Stimulated activated CD8-positive, alpha-beta memory T cell treated with anti-CD3 and anti-CD28 coated beads, Interleukin-12 subunit alpha, Interleukin-12 subunit beta, amount 100 ng/mL, for 4 hours (primary cell): ENCODE measurements at regions not wholly inside any gene's neighbourhood (a gene's known extent, or its start where the extent isn't known, plus 50 kb on each side); places are given as distances from the start of the nearest gene placed in this dataset.
"Not testable (repeated sequence)": the region's sequence is repeated elsewhere in the genome, so short reads cannot be mapped to it uniquely, and the experiment has no call there.

ENCODE experiments used
- DNase-seq: peaks from one replicate; pipeline ENCODE4 v3.0.0-alpha.2; 2020; ENCODE audit warnings: low read depth

GRCh38 chr6:140445474-140446004, 1071.1 kb upstream of the CITED2 start:
- DNase-seq: no peak

GRCh38 chr6:140443112-140443511, 1068.7 kb upstream of the CITED2 start:
- not testable (repeated sequence) for DNase-seq

- DNase-seq: no peak
Measured at GRCh38 chr6:140441256-140441655, 1066.8 kb upstream of the CITED2 start.

GRCh38 chr6:140440223-140440835, 1065.9 kb upstream of the CITED2 start:
- DNase-seq: no peak

GRCh38 chr6:140438346-140438735, 1063.9 kb upstream of the CITED2 start:
- no peak for DNase-seq

- no peak for DNase-seq
Measured at GRCh38 chr6:140437619-140438345, 1063.3 kb upstream of the CITED2 start.

- no peak for DNase-seq
Measured at GRCh38 chr6:140436023-140436811, 1061.8 kb upstream of the CITED2 start.

- no peak for DNase-seq
Measured at GRCh38 chr6:140434761-140435160, 1060.3 kb upstream of the CITED2 start.

GRCh38 chr6:140433072-140433471, 1058.6 kb upstream of the CITED2 start:
- DNase-seq: no peak

- DNase-seq: no peak
Measured at GRCh38 chr6:140427842-140428241, 1053.4 kb upstream of the CITED2 start.

- no peak for DNase-seq
Measured at GRCh38 chr6:140414966-140415620, 1040.6 kb upstream of the CITED2 start.

GRCh38 chr6:140403020-140403419, 1028.6 kb upstream of the CITED2 start:
- DNase-seq: no peak

- no peak for DNase-seq
Measured at GRCh38 chr6:140401761-140402160, 1027.3 kb upstream of the CITED2 start.

- DNase-seq: no peak
Measured at GRCh38 chr6:140398076-140398475, 1023.6 kb upstream of the CITED2 start.

GRCh38 chr6:140397106-140397505, 1022.7 kb upstream of the CITED2 start:
- no peak for DNase-seq

- no peak for DNase-seq
Measured at GRCh38 chr6:140393665-140394540, 1019.5 kb upstream of the CITED2 start.

- no peak for DNase-seq
Measured at GRCh38 chr6:140388815-140389214, 1014.4 kb upstream of the CITED2 start.

GRCh38 chr6:140388192-140388802, 1013.8 kb upstream of the CITED2 start:
- no peak for DNase-seq

GRCh38 chr6:140385679-140386078, 1011.2 kb upstream of the CITED2 start:
- no peak for DNase-seq

GRCh38 chr6:140382355-140382754, 1007.9 kb upstream of the CITED2 start:
- DNase-seq: no peak
